OCI-LY3 (cell line): ENCODE measurements at regions not wholly inside any gene's neighbourhood (a gene's known extent, or its start where the extent isn't known, plus 50 kb on each side); places are given as distances from the start of the nearest gene placed in this dataset.

Experiments used
- H2AFZ ChIP-seq: fragments of 200-600, 300-600 bp; shearing (Covaris generic); 2 replicates; pipeline ENCODE4 v1.6.0; 2014; ENCODE audit warnings: antibody characterized with exemption, low read depth, low read length
- H3K27ac ChIP-seq: fragments of 200-600, 300-600 bp; sonication (generic); 2 replicates; pipeline ENCODE4 v1.5.1; 2014; ENCODE audit warnings: mild to moderate bottlenecking, low read length, moderate library complexity, mixed read lengths
- H3K27me3 ChIP-seq: fragments of 200-600, 300-600 bp; sonication (generic); 2 replicates; pipeline ENCODE4 v1.6.1; 2014; ENCODE audit warnings: low read depth, low read length, mixed read lengths
- H3K36me3 ChIP-seq: fragments of 200-600, 300-600 bp; sonication (generic); replicated peaks from 2 replicates; pipeline ENCODE3; 2014; ENCODE audit warnings: low read depth, low read length, mixed read lengths
- H3K4me1 ChIP-seq: fragments of 300-600, 200-600 bp; sonication (generic); 2 replicates; pipeline ENCODE4 v1.6.1; 2014; ENCODE audit warnings: low read length, mixed read lengths
- H3K4me2 ChIP-seq: fragments of 200-600, 300-600 bp; sonication (generic); 2 replicates; pipeline ENCODE4 v1.6.1; 2014; ENCODE audit warnings: low read length, mixed read lengths
- H3K4me3 ChIP-seq: fragments of 300-600, 200-600 bp; sonication (generic); 2 replicates; pipeline ENCODE4 v1.5.1; 2014; ENCODE audit warnings: antibody characterized with exemption, mild to moderate bottlenecking, low read length, moderate library complexity
- H3K79me2 ChIP-seq: fragments of 300-600, 200-600 bp; shearing (Covaris generic); 2 replicates; pipeline ENCODE4 v1.6.1; 2014; ENCODE audit warnings: mild to moderate bottlenecking, low read length, mixed read lengths
- H3K9ac ChIP-seq: fragments of 300-600, 200-600 bp; shearing (Covaris generic); 2 replicates; pipeline ENCODE4 v1.6.0; 2014; ENCODE audit warnings: mild to moderate bottlenecking, low read length, moderate library complexity
- H3K9me3 ChIP-seq: fragments of 200-600, 300-600 bp; shearing (Covaris generic); 2 replicates; pipeline ENCODE4 v1.6.1; 2014; ENCODE audit warnings: low read length, mixed read lengths; ENCODE audit not compliant: insufficient read depth
- H4K20me1 ChIP-seq: fragments of 200-600, 300-600 bp; sonication (generic); 2 replicates; pipeline ENCODE4 v1.6.1; 2016; ENCODE audit warnings: low read length, mixed read lengths; ENCODE audit not compliant: insufficient read depth
- EZH2phosphoT487 ChIP-seq: fragments of 200-600 bp; shearing (Covaris generic); IDR thresholded peaks from 2 replicates; pipeline ENCODE4 v1.6.1; 2018; ENCODE audit warnings: antibody characterized with exemption, mixed run types, low read depth
- TF ChIP-seq, protein P1 (sequence below): fragments of 200-600, 300-600 bp; sonication (generic); IDR thresholded peaks from 2 replicates; pipeline ENCODE4 v1.5.1; 2014; ENCODE audit warnings: antibody characterized with exemption, low read length, low read depth

DNA sequence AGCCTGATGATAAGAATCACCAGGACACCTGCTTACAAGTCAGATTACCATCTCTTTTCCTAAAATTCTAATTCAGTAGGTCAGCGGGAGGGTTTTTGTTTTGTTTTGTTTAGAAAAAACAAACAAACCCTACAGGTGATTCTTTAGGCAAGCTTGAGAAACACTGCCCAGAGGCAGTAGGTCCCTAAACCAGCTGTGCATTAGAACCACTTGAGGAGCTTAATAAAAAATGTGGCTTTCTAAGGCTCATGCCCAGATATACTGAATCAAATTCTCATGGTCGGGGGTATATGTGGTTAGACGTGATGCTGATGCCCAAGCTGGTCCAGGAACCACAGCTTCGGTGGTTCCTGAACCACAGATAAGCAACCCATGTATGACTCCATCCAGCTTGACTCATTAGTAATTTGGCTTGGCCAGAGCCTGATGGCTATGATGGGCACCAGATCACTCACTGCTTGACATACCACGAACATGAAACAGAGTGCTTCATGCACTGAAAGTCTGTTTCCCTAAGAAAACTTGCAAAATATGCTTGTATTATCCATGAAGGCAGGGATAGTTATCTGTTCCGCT is 338.1 kb upstream of the F9 start:
- Histone ChIP-seq H3K9me3 (no peaks in the 10 kb centered on the region), H2AFZ (no peak overlapping the region), H3K4me2 (no peak overlapping the region), H3K9ac (no peak overlapping the region), H3K27me3 (no peaks in the 10 kb centered on the region), H3K4me1 (peaks cover 8% of the 10 kb centered on the region), H3K4me3 (no peak overlapping the region), H3K79me2 (no peaks in the 10 kb centered on the region), H3K27ac (no peak overlapping the region), H4K20me1 (no peaks in the 10 kb centered on the region), H3K36me3 (no peaks in the 10 kb centered on the region)
- no peak for TF ChIP-seq EZH2phosphoT487
- TF ChIP-seq, protein P1, sequence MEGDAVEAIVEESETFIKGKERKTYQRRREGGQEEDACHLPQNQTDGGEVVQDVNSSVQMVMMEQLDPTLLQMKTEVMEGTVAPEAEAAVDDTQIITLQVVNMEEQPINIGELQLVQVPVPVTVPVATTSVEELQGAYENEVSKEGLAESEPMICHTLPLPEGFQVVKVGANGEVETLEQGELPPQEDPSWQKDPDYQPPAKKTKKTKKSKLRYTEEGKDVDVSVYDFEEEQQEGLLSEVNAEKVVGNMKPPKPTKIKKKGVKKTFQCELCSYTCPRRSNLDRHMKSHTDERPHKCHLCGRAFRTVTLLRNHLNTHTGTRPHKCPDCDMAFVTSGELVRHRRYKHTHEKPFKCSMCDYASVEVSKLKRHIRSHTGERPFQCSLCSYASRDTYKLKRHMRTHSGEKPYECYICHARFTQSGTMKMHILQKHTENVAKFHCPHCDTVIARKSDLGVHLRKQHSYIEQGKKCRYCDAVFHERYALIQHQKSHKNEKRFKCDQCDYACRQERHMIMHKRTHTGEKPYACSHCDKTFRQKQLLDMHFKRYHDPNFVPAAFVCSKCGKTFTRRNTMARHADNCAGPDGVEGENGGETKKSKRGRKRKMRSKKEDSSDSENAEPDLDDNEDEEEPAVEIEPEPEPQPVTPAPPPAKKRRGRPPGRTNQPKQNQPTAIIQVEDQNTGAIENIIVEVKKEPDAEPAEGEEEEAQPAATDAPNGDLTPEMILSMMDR, result no peak

DNA sequence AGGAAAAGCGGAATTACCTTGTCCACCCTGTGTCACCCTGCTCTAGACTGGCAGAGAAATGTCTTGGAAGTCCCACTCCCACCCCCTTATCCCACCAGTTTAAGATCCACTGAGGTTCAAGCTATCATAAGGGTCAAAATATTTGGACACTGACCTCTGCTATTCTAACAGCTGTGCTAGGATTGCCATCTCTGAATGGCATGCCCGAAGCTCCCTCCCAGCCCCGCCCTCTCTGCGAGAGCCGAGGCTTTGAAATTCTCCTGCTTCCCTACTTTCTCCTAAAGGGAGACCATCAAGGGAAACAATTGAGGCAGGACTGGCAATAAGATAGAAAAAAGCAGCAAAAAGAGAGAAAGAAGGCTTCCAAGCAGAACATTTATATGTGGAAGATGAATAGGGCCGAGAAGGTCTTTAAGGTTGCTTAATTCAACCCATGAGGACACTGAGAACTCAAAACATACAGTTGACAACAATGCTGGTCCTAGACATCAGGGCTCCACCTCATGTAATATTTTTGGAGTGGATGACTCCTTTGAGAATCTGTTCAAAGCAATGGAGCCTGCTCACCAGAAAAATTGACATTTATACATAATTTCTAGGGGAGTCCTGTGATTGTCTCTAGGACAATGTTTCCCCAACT is 338.7 kb upstream of the F9 start:
- Histone ChIP-seq H3K9ac (no peak overlapping the region), H3K79me2 (no peaks in the 10 kb centered on the region), H4K20me1 (no peaks in the 10 kb centered on the region), H2AFZ (no peak overlapping the region), H3K27me3 (no peaks in the 10 kb centered on the region), H3K27ac (no peak overlapping the region), H3K4me2 (no peak overlapping the region), H3K9me3 (no peaks in the 10 kb centered on the region), H3K4me3 (no peak overlapping the region), H3K36me3 (no peaks in the 10 kb centered on the region), H3K4me1 (peaks cover 3% of the 10 kb centered on the region)
- no peak for TF ChIP-seq EZH2phosphoT487
- TF ChIP-seq, protein P1, result no peak

DNA sequence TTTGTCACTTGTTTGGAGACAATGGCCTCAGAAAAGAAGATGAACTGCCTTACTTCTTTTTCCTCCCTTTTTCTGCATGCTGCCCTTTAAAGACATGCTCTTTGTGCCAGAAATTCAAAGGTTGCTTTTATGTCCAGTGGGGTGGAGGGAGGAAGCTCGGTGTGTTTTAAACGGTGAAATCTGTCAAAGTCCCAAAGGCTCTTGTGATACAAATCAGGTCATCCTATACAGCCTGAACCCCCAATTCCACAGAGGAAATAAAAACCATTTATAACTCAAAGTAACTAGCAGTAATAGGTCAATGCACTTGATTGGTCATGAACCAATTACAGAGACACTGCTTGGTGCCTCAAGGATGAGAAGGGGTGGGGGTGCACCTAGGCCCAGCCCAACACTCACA is 339.3 kb upstream of the F9 start:
- H3K36me3 ChIP-seq, result no peaks in the 10 kb centered on the region
- no peaks in the 10 kb centered on the region for H3K4me1 ChIP-seq
- H4K20me1 ChIP-seq, result no peaks in the 10 kb centered on the region
- H2AFZ ChIP-seq, result no peak overlapping the region
- no peaks in the 10 kb centered on the region for H3K9me3 ChIP-seq
- no peak overlapping the region for H3K27ac ChIP-seq
- no peak overlapping the region for H3K9ac ChIP-seq
- TF ChIP-seq, protein P1, result no peak
- TF ChIP-seq EZH2phosphoT487, result no peak
- no peaks in the 10 kb centered on the region for H3K27me3 ChIP-seq
- no peak overlapping the region for H3K4me3 ChIP-seq
- no peaks in the 10 kb centered on the region for H3K79me2 ChIP-seq
- no peak overlapping the region for H3K4me2 ChIP-seq

DNA sequence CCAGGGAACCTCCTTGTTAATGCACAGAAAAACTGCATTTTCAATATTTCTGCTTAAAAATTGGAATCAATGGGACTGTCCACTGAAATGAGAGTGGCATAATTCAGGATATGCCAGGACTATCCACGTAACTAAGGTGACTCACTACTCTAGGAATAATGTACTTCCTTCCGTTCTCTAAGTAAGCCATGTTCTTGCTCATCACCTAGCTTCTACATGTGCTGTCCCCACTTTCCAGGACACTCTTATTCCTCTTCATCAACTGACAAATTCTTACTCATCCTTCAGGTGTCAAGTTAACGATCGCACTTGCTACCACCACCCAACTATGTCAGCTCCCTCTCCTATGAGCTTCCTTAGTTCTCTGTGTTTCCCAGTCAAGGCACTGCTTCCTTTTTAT is 342.8 kb upstream of the F9 start:
- no peak overlapping the region for H3K9ac ChIP-seq
- H4K20me1 ChIP-seq, result no peaks in the 10 kb centered on the region
- no peaks in the 10 kb centered on the region for H3K27me3 ChIP-seq
- H3K36me3 ChIP-seq, result no peaks in the 10 kb centered on the region
- H3K4me1 ChIP-seq, result no peaks in the 10 kb centered on the region
- no peak overlapping the region for H2AFZ ChIP-seq
- H3K4me2 ChIP-seq, result no peak overlapping the region
- H3K4me3 ChIP-seq, result no peak overlapping the region
- TF ChIP-seq EZH2phosphoT487, result no peak
- TF ChIP-seq, protein P1, result no peak
- no peak overlapping the region for H3K27ac ChIP-seq
- H3K9me3 ChIP-seq, result no peaks in the 10 kb centered on the region
- no peaks in the 10 kb centered on the region for H3K79me2 ChIP-seq
